ENCODE measurements at regions not wholly inside any gene's neighbourhood (a gene's known extent, or its start where the extent isn't known, plus 50 kb on each side); places are given as distances from the start of the nearest gene placed in this dataset.

DNA sequence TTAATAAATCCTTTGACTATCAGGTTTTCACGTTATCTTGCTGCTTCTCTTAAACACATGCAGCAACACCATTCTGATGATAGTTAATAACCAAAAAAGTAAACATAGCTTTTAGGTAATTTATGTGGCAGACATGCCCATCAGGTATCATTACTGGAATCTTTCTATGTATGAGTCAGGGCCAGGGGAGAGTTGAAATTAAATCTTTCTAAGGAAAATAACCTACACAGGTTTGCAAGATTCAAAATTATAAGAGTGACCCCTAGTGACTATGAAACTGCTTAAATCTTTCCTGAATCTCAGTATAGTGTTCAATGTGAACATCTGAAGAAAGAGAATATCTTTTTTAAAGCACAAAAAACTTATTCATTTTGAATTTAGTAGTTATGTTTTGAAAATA lies 666.6 kb downstream of the CDH11 start:
- no peak for TF ChIP-seq POLR2AphosphoS5 (IDR thresholded peaks at IDR 0.05; ENCODE audit: low read depth, low read length)
- no peak; the same call in 1 of the 2 replicates for TF ChIP-seq CTCF (IDR thresholded peaks at IDR 0.05)
- no peak for TF ChIP-seq SIN3A (IDR thresholded peaks at IDR 0.05; ENCODE audit: borderline replicate concordance, insufficient read depth, low read depth, low read length)
- no peak for TF ChIP-seq TCF7L2 (IDR thresholded peaks at IDR 0.05; ENCODE audit: low read depth, low read length)
- TF ChIP-seq, protein P1, sequence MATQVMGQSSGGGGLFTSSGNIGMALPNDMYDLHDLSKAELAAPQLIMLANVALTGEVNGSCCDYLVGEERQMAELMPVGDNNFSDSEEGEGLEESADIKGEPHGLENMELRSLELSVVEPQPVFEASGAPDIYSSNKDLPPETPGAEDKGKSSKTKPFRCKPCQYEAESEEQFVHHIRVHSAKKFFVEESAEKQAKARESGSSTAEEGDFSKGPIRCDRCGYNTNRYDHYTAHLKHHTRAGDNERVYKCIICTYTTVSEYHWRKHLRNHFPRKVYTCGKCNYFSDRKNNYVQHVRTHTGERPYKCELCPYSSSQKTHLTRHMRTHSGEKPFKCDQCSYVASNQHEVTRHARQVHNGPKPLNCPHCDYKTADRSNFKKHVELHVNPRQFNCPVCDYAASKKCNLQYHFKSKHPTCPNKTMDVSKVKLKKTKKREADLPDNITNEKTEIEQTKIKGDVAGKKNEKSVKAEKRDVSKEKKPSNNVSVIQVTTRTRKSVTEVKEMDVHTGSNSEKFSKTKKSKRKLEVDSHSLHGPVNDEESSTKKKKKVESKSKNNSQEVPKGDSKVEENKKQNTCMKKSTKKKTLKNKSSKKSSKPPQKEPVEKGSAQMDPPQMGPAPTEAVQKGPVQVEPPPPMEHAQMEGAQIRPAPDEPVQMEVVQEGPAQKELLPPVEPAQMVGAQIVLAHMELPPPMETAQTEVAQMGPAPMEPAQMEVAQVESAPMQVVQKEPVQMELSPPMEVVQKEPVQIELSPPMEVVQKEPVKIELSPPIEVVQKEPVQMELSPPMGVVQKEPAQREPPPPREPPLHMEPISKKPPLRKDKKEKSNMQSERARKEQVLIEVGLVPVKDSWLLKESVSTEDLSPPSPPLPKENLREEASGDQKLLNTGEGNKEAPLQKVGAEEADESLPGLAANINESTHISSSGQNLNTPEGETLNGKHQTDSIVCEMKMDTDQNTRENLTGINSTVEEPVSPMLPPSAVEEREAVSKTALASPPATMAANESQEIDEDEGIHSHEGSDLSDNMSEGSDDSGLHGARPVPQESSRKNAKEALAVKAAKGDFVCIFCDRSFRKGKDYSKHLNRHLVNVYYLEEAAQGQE (IDR thresholded peaks at IDR 0.05; ENCODE audit: insufficient read depth in 1 of 2, low read depth in 2 of 2, low read length in 1 of 2) = no peak
- no peaks in the 10 kb centered on the region for H3K9me3 ChIP-seq (ENCODE audit: control insufficient read depth, insufficient read depth, low read depth, low read length)
- ATAC-seq (no peak), DNase-seq (ENCODE audit: low read depth, low spot score) (no peak)
- H3K4me1 ChIP-seq (ENCODE audit: control insufficient read depth, insufficient read depth, low read length) = no peaks in the 10 kb centered on the region
- no peaks in the 10 kb centered on the region for H3K36me3 ChIP-seq (ENCODE audit: control insufficient read depth, insufficient read depth, low read length)
- BruUV-seq (replicated peaks) = no TSS peak
- intact Hi-C loops (cut with micrococcal nuclease; ENCODE audit: unreplicated experiment) (no loop called here), in situ Hi-C loops (cut with HindIII; ENCODE audit: low pct_unique_long_range_greater_than_20kb, low sequenced_read_pairs) (no loop called here)
- no peaks in the 10 kb centered on the region for H3K27me3 ChIP-seq (ENCODE audit: control insufficient read depth, insufficient read depth, low read length)
- no peak overlapping the region for H3K4me3 ChIP-seq (ENCODE audit: low read depth in 2 of 2, low read length in 2 of 2)
- ChIA-PET CTCF (no interaction called here), POLR2A (no interaction called here)
- H3K27ac ChIP-seq (ENCODE audit: low read length) = no peak overlapping the region

DNA sequence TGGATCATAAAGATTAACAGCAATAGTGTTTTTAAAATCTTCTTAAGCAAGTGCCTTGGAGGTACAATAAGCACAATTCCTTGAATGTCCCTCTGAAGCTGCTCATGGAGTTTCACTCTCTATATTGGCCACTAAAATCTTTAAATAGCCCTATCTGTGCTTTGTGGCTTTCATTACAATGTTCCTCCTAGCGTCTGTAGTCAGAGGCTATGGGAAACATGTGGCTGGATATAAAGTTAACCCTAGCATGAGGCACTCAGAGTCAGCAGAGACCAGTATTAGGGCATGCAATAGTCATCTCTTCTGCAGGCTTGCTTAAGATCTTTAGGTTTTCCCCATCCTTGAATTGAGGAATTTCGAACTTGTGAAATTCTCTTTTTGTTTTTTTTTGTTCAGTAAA lies 668.2 kb downstream of the CDH11 start:
- no peaks in the 10 kb centered on the region for H3K9me3 ChIP-seq (ENCODE audit: control insufficient read depth, insufficient read depth, low read depth, low read length)
- no peak overlapping the region for H3K27ac ChIP-seq (ENCODE audit: low read length)
- H3K36me3 ChIP-seq (ENCODE audit: control insufficient read depth, insufficient read depth, low read length) = no peaks in the 10 kb centered on the region
- in situ Hi-C loops (cut with HindIII; ENCODE audit: low pct_unique_long_range_greater_than_20kb, low sequenced_read_pairs) = no loop called here
- TF ChIP-seq, protein P1 (IDR thresholded peaks at IDR 0.05; ENCODE audit: insufficient read depth in 1 of 2, low read depth in 2 of 2, low read length in 1 of 2) = no peak
- TF ChIP-seq CTCF (IDR thresholded peaks at IDR 0.05) (no peak), TCF7L2 (IDR thresholded peaks at IDR 0.05; ENCODE audit: low read depth, low read length) (no peak), POLR2AphosphoS5 (IDR thresholded peaks at IDR 0.05; ENCODE audit: low read depth, low read length) (no peak), SIN3A (IDR thresholded peaks at IDR 0.05; ENCODE audit: borderline replicate concordance, insufficient read depth, low read depth, low read length) (no peak)
- ChIA-PET CTCF (no interaction called here), POLR2A (no interaction called here)
- intact Hi-C loops (cut with micrococcal nuclease; ENCODE audit: unreplicated experiment) = no loop called here
- H3K4me3 ChIP-seq (ENCODE audit: low read depth in 2 of 2, low read length in 2 of 2) = no peak overlapping the region
- DNase-seq (ENCODE audit: low read depth, low spot score) (no peak), ATAC-seq (no peak)
- BruUV-seq (replicated peaks) = no TSS peak
- no peaks in the 10 kb centered on the region for H3K4me1 ChIP-seq (ENCODE audit: control insufficient read depth, insufficient read depth, low read length)
- no peaks in the 10 kb centered on the region for H3K27me3 ChIP-seq (ENCODE audit: control insufficient read depth, insufficient read depth, low read length)
